ENCODE measurements at regions not wholly inside any gene's neighbourhood (a gene's known extent, or its start where the extent isn't known, plus 50 kb on each side); places are given as distances from the start of the nearest gene placed in this dataset.

GRCh38 chr1:222060210-222060916, 318.5 kb upstream of the DUSP10 start:
- Histone ChIP-seq H3K4me3 (ENCODE audit: low read length) (no peak overlapping the region), H3K27me3 (ENCODE audit: control insufficient read depth, low read length) (no peaks in the 10 kb centered on the region)
- TF ChIP-seq CTCF (IDR thresholded peaks at IDR 0.05; ENCODE audit: low read depth, low read length, poor library complexity, severe bottlenecking) (no peak), EZH2phosphoT487 (IDR thresholded peaks at IDR 0.05; ENCODE audit: borderline replicate concordance, low read length) (no peak)

GRCh38 chr1:222058249-222058648, 316.4 kb upstream of the DUSP10 start:
- Histone ChIP-seq H3K9me2 (replicated peaks; ENCODE audit: control insufficient read depth, low read length) (no peaks in the 10 kb centered on the region), H3F3A (ENCODE audit: control insufficient read depth, insufficient read depth) (no peaks in the 10 kb centered on the region), H3K79me2 (ENCODE audit: control insufficient read depth, low read length) (no peaks in the 10 kb centered on the region), H3K27me3 (ENCODE audit: control insufficient read depth, low read length) (no peaks in the 10 kb centered on the region), H3K4me3 (ENCODE audit: low read length) (no peak overlapping the region), H3K4me1 (ENCODE audit: control insufficient read depth, low read length) (no peaks in the 10 kb centered on the region), H3K36me3 (ENCODE audit: control insufficient read depth, low read length) (no peaks in the 10 kb centered on the region), H3K27ac (ENCODE audit: low read depth, low read length) (no peak overlapping the region), H4K20me1 (ENCODE audit: control insufficient read depth, insufficient read depth, low read depth, low read length) (no peaks in the 10 kb centered on the region), H3K4me2 (ENCODE audit: low read length) (no peak overlapping the region), H3K9me3 (ENCODE audit: control insufficient read depth, insufficient read depth, low read length) (no peaks in the 10 kb centered on the region)
- TF ChIP-seq EZH2phosphoT487 (IDR thresholded peaks at IDR 0.05; ENCODE audit: borderline replicate concordance, low read length) (no peak), CTCF (IDR thresholded peaks at IDR 0.05; ENCODE audit: low read depth, low read length, poor library complexity, severe bottlenecking) (no peak)

More at GRCh38 chr1:222060210-222060916, 318.5 kb upstream of the DUSP10 start:
- H3K4me2 ChIP-seq (ENCODE audit: low read length): no peak overlapping the region
- H3K9me3 ChIP-seq (ENCODE audit: control insufficient read depth, insufficient read depth, low read length): no peaks in the 10 kb centered on the region
- no peaks in the 10 kb centered on the region for H4K20me1 ChIP-seq (ENCODE audit: control insufficient read depth, insufficient read depth, low read depth, low read length)
- no peaks in the 10 kb centered on the region for H3F3A ChIP-seq (ENCODE audit: control insufficient read depth, insufficient read depth)
- no peak overlapping the region for H3K27ac ChIP-seq (ENCODE audit: low read depth, low read length)
- no peaks in the 10 kb centered on the region for H3K36me3 ChIP-seq (ENCODE audit: control insufficient read depth, low read length)
- H3K4me1 ChIP-seq (ENCODE audit: control insufficient read depth, low read length): no peaks in the 10 kb centered on the region
- no peaks in the 10 kb centered on the region for H3K79me2 ChIP-seq (ENCODE audit: control insufficient read depth, low read length)
- no peaks in the 10 kb centered on the region for H3K9me2 ChIP-seq (replicated peaks; ENCODE audit: control insufficient read depth, low read length)

GRCh38 chr1:222057162-222057561, 315.3 kb upstream of the DUSP10 start:
- Histone ChIP-seq H3K9me3 (ENCODE audit: control insufficient read depth, insufficient read depth, low read length) (no peaks in the 10 kb centered on the region), H3K4me2 (ENCODE audit: low read length) (no peak overlapping the region), H3K27me3 (ENCODE audit: control insufficient read depth, low read length) (no peaks in the 10 kb centered on the region), H3K4me3 (ENCODE audit: low read length) (no peak overlapping the region), H3K4me1 (ENCODE audit: control insufficient read depth, low read length) (no peaks in the 10 kb centered on the region), H3K36me3 (ENCODE audit: control insufficient read depth, low read length) (no peaks in the 10 kb centered on the region), H3K27ac (ENCODE audit: low read depth, low read length) (no peak overlapping the region), H3K79me2 (ENCODE audit: control insufficient read depth, low read length) (no peaks in the 10 kb centered on the region), H3F3A (ENCODE audit: control insufficient read depth, insufficient read depth) (no peaks in the 10 kb centered on the region), H4K20me1 (ENCODE audit: control insufficient read depth, insufficient read depth, low read depth, low read length) (no peaks in the 10 kb centered on the region), H3K9me2 (replicated peaks; ENCODE audit: control insufficient read depth, low read length) (no peaks in the 10 kb centered on the region)
- TF ChIP-seq CTCF (IDR thresholded peaks at IDR 0.05; ENCODE audit: low read depth, low read length, poor library complexity, severe bottlenecking) (no peak), EZH2phosphoT487 (IDR thresholded peaks at IDR 0.05; ENCODE audit: borderline replicate concordance, low read length) (no peak)
